ENCODE measurements at regions not wholly inside any gene's neighbourhood (a gene's known extent, or its start where the extent isn't known, plus 50 kb on each side); places are given as distances from the start of the nearest gene placed in this dataset.

DNA sequence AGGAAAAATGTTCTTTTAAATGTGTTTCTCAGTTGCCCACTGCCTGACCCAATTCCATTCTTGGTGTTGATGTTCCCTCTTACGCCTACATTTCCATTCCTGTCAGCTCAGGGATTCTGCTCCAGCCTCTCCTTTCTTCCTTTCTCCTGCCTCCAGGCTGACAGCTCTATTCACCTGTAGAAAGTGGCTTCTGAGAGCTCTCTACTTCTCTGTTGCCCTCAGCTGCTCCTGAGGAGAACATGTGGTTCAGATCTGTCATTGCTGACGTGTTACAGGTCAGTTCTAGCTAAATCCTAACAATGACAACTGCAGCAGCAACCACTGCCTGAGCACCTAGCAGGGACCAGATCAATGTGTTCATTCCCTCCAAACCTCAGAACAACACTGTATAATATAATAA lies 144.9 kb upstream of the PLAAT1 start:
- in situ Hi-C loops (cut with MboI; ENCODE audit: low pct_unique_long_range_greater_than_20kb, low sequenced_read_pairs, unreplicated experiment), result no loop called here
- TF ChIP-seq, protein P1, sequence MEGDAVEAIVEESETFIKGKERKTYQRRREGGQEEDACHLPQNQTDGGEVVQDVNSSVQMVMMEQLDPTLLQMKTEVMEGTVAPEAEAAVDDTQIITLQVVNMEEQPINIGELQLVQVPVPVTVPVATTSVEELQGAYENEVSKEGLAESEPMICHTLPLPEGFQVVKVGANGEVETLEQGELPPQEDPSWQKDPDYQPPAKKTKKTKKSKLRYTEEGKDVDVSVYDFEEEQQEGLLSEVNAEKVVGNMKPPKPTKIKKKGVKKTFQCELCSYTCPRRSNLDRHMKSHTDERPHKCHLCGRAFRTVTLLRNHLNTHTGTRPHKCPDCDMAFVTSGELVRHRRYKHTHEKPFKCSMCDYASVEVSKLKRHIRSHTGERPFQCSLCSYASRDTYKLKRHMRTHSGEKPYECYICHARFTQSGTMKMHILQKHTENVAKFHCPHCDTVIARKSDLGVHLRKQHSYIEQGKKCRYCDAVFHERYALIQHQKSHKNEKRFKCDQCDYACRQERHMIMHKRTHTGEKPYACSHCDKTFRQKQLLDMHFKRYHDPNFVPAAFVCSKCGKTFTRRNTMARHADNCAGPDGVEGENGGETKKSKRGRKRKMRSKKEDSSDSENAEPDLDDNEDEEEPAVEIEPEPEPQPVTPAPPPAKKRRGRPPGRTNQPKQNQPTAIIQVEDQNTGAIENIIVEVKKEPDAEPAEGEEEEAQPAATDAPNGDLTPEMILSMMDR (IDR thresholded peaks at IDR 0.05; ENCODE audit: extremely low read depth, insufficient read depth, missing control alignments), result no peak
- DNase-seq (ENCODE audit: low spot score), result no peak

DNA sequence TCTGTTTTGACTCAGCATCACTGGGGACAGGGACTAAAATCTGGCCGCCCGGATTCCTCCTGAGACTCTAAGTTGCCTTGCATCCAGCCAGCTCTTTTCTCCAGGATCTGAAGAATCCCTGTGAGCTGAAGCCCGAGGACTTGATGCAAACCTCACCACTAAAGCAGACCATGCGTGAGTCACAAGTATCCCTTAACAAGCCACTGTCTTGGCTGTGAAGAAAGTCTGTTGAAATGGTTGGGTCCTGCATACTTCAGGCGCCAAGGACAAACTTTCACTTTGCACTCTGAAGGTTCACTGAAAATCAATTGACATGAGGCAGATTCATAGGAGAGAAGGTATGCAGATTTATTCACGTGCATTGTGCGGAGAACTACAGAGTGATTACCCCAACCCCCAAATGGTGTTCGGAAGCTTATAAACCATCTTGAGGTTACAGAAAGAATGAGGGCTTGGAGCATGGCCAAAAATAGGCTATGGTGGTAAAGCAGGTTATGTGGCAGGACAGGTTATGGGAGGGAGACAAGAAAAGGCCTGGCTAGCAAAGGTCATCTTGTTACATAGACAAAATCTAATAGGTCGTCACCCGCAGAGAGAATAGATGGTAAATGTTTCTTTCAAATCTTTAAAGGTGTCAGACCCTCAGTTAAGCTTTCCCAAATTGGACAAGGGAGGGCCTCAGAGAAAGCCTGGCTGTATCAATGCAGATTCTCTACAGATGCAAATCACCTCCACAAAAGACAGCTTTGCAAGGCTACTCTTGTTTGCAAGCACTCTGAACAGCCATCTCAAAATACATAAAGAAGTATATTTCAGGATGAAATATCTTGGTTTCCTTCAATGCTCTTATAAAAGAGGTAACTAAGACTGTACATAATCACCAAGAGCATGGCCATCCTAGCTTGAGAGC lies 126.3 kb upstream of the PLAAT1 start:
- in situ Hi-C loops (cut with MboI; ENCODE audit: low pct_unique_long_range_greater_than_20kb, low sequenced_read_pairs, unreplicated experiment), result no loop called here
- DNase-seq (ENCODE audit: low spot score), result no peak
- TF ChIP-seq, protein P1 (IDR thresholded peaks at IDR 0.05; ENCODE audit: extremely low read depth, insufficient read depth, missing control alignments), result no peak

DNA sequence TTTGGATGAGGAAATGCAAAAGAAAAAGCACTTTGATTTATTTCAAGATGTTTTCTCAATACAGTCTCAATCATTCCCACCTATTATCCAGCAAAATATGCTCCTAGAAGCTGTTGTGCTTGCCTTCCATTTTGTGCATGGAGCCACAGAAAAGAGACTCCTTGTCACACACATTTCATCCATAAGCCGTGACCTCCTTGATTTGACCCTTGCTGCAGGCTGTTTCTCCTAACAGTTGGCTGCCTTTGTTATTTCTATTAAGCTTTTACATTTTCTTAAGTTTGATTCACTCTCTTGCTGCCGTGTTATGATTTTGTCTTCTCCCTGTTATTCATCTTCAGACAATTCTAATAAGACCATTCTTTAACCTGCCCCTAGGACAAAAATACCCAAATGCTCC lies 124.2 kb upstream of the PLAAT1 start:
- DNase-seq (ENCODE audit: low spot score), result no peak

DNA sequence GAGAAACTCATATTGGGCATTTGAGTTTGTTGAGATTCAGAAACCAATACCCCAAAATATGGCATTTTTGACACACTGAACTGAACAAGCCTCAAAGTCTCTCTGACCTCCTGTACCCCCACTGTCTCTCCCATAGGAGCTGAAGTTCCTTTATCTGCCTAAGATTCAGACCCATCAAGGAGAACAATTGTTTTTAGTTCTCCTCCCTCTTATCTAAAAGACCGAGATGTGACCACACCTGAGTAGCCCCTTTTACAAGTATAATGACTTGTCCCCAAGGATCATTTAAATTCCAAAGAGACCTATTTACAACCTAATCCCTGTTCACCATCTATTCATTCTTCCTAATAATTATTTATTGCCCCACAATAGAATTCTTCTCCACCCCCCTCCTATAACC lies 122.1 kb upstream of the PLAAT1 start:
- TF ChIP-seq, protein P1 (IDR thresholded peaks at IDR 0.05; ENCODE audit: extremely low read depth, insufficient read depth, missing control alignments), result no peak
- in situ Hi-C loops (cut with MboI; ENCODE audit: low pct_unique_long_range_greater_than_20kb, low sequenced_read_pairs, unreplicated experiment), result no loop called here
- no peak for DNase-seq (ENCODE audit: low spot score)

More for the DNA sequence above, 124.2 kb upstream of the PLAAT1 start:
- TF ChIP-seq, protein P1 (IDR thresholded peaks at IDR 0.05; ENCODE audit: extremely low read depth, insufficient read depth, missing control alignments), result no peak
- in situ Hi-C loops (cut with MboI; ENCODE audit: low pct_unique_long_range_greater_than_20kb, low sequenced_read_pairs, unreplicated experiment), result no loop called here

GRCh38 chr3:193119926-193120325 lies 121.1 kb upstream of the PLAAT1 start:
- no peak for DNase-seq (ENCODE audit: low spot score)
- in situ Hi-C loops (cut with MboI; ENCODE audit: low pct_unique_long_range_greater_than_20kb, low sequenced_read_pairs, unreplicated experiment), result no loop called here
- TF ChIP-seq, protein P1 (IDR thresholded peaks at IDR 0.05; ENCODE audit: extremely low read depth, insufficient read depth, missing control alignments), result no peak

DNA sequence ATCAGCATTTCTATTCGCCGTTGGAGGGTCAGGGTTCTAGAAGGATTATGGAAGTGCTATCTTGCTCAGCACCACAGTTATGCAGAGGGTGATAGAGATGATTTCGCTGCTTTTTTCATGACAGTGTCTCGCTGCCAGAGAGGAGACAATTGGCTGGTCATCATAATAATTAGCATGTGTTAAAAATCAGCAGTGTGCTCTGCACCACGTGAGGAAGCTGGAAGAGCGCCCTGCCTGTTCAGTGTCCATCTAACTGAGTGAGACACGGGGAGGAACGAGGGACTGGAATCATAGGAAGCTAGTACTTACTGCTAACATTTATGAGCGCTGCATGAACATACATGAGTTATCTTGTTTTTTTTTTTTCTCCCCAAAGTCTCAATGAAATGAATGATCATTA lies 116.2 kb upstream of the PLAAT1 start:
- in situ Hi-C loops (cut with MboI; ENCODE audit: low pct_unique_long_range_greater_than_20kb, low sequenced_read_pairs, unreplicated experiment), result no loop called here
- TF ChIP-seq, protein P1 (IDR thresholded peaks at IDR 0.05; ENCODE audit: extremely low read depth, insufficient read depth, missing control alignments), result no peak
- no peak for DNase-seq (ENCODE audit: low spot score)
